ENCODE measurements at regions not wholly inside any gene's neighbourhood (a gene's known extent, or its start where the extent isn't known, plus 50 kb on each side); places are given as distances from the start of the nearest gene placed in this dataset.

DNA sequence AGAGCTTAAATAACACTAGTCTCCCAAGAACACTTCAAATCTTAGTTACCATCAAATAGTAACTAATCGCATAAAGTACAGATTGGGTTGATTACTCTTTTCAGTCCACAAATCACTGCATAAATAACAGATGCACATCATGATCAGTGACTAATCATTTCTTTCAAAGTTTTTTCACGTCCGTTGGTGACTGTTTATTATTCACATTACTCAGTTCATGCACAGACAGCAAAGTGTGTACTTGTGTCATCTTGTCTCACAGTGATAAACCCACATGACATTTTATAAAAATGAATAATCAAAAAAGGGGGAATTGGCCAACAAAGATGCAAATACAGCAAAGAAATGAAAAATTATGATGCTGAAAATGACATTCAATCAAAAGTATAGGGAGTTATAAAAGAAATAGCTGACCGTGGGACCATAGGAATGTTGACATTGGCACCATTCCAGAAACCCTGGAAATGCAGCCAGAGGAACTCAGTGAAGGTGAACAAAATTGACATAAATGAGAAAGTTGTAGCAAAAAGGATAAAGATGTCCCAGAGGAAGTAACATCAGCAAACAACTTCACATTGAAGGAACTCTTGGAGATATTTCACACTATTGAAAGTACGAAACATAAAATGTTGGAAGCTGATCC, 161.5 kb downstream of the SOX3 start:
- TF ChIP-seq, protein P1, sequence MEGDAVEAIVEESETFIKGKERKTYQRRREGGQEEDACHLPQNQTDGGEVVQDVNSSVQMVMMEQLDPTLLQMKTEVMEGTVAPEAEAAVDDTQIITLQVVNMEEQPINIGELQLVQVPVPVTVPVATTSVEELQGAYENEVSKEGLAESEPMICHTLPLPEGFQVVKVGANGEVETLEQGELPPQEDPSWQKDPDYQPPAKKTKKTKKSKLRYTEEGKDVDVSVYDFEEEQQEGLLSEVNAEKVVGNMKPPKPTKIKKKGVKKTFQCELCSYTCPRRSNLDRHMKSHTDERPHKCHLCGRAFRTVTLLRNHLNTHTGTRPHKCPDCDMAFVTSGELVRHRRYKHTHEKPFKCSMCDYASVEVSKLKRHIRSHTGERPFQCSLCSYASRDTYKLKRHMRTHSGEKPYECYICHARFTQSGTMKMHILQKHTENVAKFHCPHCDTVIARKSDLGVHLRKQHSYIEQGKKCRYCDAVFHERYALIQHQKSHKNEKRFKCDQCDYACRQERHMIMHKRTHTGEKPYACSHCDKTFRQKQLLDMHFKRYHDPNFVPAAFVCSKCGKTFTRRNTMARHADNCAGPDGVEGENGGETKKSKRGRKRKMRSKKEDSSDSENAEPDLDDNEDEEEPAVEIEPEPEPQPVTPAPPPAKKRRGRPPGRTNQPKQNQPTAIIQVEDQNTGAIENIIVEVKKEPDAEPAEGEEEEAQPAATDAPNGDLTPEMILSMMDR (IDR thresholded peaks at IDR 0.05) = no peak
- no peak for TF ChIP-seq POLR2A (IDR thresholded peaks at IDR 0.05)

Data from esophagus squamous epithelium (tissue), 4 donors.